Neuron (in vitro differentiated cells): ENCODE measurements at regions not wholly inside any gene's neighbourhood (a gene's known extent, or its start where the extent isn't known, plus 50 kb on each side); places are given as distances from the start of the nearest gene placed in this dataset.
"Not testable (repeated sequence)": the region's sequence is repeated elsewhere in the genome, so short reads cannot be mapped to it uniquely, and the experiment has no call there.

ENCODE experiments used
- H2AFZ ChIP-seq: one replicate; pipeline ENCODE4 v1.6.1; 2013; ENCODE audit warnings: low read depth, mild to moderate bottlenecking, inconsistent platforms, low read length, moderate library complexity
- H3K27me3 ChIP-seq: one replicate; pipeline ENCODE4 v1.6.1; 2013; ENCODE audit warnings: low read length; ENCODE audit not compliant: insufficient read depth
- H3K36me3 ChIP-seq: one replicate; pipeline ENCODE4 v1.6.1; 2013; ENCODE audit warnings: low read length; ENCODE audit not compliant: insufficient read depth
- H3K4me1 ChIP-seq: one replicate; pipeline ENCODE4 v1.6.1; 2013; ENCODE audit warnings: low read length; ENCODE audit not compliant: insufficient read depth
- H3K4me3 ChIP-seq: 2 replicates; pipeline ENCODE4 v1.5.1; 2013; ENCODE audit warnings: mild to moderate bottlenecking, low read length, moderate library complexity
- H3K9me3 ChIP-seq: one replicate; pipeline ENCODE4 v1.6.1; 2013; ENCODE audit warnings: low read length

GRCh38 chr6:82419132-82419581, 55.5 kb downstream of the TPBG start:
- no peak overlapping the region for H3K4me3 ChIP-seq
- H3K27me3 ChIP-seq: no peaks in the 10 kb centered on the region
- H3K9me3 ChIP-seq: no peaks in the 10 kb centered on the region
- no peak overlapping the region for H2AFZ ChIP-seq
- no peaks in the 10 kb centered on the region for H3K36me3 ChIP-seq
- no peaks in the 10 kb centered on the region for H3K4me1 ChIP-seq

DNA sequence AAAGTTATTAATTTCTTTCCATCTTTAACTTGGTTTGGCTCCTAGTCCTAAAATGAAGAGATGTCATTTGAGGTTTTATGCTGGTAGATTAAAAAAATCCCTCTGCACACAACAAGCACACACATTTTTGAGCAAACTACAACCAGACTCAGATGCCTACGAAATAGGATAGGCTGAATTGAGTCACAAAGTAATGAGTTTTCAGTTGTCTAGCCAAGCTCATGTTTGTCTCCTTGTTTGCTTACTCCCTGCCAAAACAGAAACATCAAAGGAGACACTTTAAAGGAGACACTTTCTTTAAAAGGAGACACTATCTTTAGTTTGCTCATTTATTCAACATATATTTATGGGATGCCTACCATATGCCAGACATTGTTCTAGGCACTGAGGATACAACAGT, 56.2 kb downstream of the TPBG start:
- H2AFZ ChIP-seq: no peak overlapping the region

DNA sequence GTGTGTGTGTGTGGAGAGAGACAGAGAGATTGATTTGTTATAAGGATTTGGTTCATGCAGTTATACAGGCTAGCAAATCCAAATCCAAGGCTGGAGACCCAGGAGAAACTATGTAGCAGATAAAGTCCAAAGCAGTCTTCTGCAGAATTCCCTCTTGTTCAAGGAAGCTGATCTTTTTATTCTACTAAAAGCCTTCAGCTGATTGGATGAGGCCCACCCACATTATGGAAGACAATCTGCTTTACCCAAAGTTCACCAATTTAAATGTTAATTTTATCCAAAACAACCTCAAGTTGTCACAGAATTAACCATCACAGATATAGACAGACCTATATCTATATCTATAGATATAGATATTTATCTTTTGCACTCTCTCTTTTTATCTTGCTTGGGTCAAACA, 67.0 kb downstream of the TPBG start:
- Histone ChIP-seq H3K4me3 (no peak overlapping the region), H3K4me1 (no peaks in the 10 kb centered on the region), H3K27me3 (no peaks in the 10 kb centered on the region), H3K9me3 (no peaks in the 10 kb centered on the region), H2AFZ (no peak overlapping the region), H3K36me3 (no peaks in the 10 kb centered on the region)

More for the DNA sequence above, 56.2 kb downstream of the TPBG start:
- Histone ChIP-seq H3K36me3 (no peaks in the 10 kb centered on the region), H3K9me3 (no peaks in the 10 kb centered on the region), H3K4me1 (peaks cover under 1% of the 10 kb centered on the region), H3K27me3 (no peaks in the 10 kb centered on the region), H3K4me3 (no peak overlapping the region)

DNA sequence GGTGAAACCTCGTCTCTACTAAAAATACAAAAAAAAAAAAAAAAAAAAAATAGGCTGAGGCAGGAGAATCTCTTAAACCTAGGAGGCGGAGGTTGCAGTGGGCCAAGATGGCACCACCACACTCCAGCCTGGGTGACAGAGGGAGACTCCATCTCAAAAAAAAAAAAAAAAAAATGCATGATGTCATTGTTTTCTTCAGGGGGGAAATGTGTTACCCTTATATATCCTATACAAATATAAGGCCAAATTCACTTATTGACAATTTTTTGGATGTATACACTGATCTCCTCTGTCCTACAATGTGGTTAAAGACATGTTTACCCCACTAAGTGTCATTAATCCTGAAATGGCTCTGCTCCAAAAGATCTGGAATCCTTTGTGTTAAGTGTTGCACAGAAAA, 73.1 kb downstream of the TPBG start:
- no peak overlapping the region for H3K4me3 ChIP-seq
- no peaks in the 10 kb centered on the region for H3K36me3 ChIP-seq
- no peaks in the 10 kb centered on the region for H3K9me3 ChIP-seq
- no peaks in the 10 kb centered on the region for H3K27me3 ChIP-seq
- H2AFZ ChIP-seq: no peak overlapping the region
- no peaks in the 10 kb centered on the region for H3K4me1 ChIP-seq

DNA sequence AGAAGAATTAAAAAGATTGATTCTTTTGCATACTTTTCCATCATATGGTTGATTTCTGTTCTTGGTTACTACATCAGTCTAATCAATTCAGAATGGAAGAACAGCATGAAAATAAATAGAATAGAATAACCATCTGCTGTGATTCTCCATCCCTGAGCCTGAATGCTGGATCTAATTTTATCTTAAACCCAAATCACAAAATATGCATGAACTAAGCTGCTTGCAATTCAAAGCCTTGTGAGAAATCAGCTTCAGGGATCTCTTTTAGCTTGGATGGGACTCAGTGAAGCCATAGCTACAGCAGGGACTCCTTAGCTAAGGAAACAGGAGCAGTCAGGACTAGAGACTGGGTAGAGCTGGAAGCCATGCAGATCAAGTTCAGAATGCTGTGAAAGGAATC, 74.1 kb downstream of the TPBG start:
- H2AFZ ChIP-seq: no peak overlapping the region
- no peaks in the 10 kb centered on the region for H3K4me1 ChIP-seq

DNA sequence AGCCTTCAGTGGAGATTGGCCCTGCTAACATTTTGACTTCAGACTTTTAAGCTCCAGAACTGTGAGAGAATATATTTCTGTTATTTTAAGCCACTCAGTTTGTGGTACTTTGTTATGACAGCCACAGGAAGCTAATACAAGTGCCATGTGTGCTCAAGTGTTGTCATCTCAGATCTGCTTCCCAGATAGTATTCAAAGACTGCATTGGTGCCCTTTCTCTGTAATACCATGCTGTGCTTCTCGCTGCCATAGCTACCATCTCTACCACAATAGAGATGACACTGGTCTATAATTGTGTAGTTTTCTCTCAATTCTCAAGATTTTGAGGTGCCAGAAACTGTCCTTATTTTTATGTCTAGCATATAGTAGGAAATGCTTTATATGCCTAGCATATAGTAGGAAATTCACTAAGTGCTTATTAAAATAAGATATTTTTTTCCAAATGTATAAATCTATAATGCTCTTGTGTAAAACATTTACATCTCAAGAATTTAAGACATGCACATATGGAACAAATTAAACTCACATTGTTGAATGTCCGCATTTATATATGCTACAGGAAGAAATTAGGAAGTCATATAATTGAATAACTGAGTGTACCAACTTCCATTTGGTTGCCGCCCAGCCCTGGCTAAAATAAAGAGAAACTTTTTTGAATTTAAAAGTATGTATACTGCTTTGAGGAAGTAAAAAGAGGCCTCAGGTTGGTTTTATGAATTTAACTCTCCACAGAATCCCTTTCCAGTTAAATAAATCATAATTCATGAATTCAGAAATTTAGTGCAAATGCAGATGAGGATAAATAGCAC, 77.6 kb downstream of the TPBG start:
- no peak overlapping the region for H3K4me3 ChIP-seq
- no peaks in the 10 kb centered on the region for H3K27me3 ChIP-seq
- no peaks in the 10 kb centered on the region for H3K9me3 ChIP-seq
- H2AFZ ChIP-seq: no peak overlapping the region
- H3K36me3 ChIP-seq: no peaks in the 10 kb centered on the region
- H3K4me1 ChIP-seq: no peaks in the 10 kb centered on the region

More for the DNA sequence above, 74.1 kb downstream of the TPBG start:
- H3K9me3 ChIP-seq: no peaks in the 10 kb centered on the region
- no peak overlapping the region for H3K4me3 ChIP-seq
- H3K36me3 ChIP-seq: no peaks in the 10 kb centered on the region
- H3K27me3 ChIP-seq: no peaks in the 10 kb centered on the region

- Histone ChIP-seq H3K4me3 (no peak overlapping the region), H3K9me3 (no peaks in the 10 kb centered on the region), H2AFZ (no peak overlapping the region)
Measured at GRCh38 chr6:82442061-82442719, 78.6 kb downstream of the TPBG start.

GRCh38 chr6:82458147-82458546, 94.5 kb downstream of the TPBG start:
- H3K9me3 ChIP-seq: no peaks in the 10 kb centered on the region
- no peaks in the 10 kb centered on the region for H3K36me3 ChIP-seq
- H3K4me1 ChIP-seq: no peaks in the 10 kb centered on the region
- no peaks in the 10 kb centered on the region for H3K27me3 ChIP-seq
- H3K4me3 ChIP-seq: no peak overlapping the region
- no peak overlapping the region for H2AFZ ChIP-seq

More at GRCh38 chr6:82442061-82442719, 78.6 kb downstream of the TPBG start:
- Histone ChIP-seq H3K4me1 (no peaks in the 10 kb centered on the region), H3K36me3 (no peaks in the 10 kb centered on the region), H3K27me3 (no peaks in the 10 kb centered on the region)

DNA sequence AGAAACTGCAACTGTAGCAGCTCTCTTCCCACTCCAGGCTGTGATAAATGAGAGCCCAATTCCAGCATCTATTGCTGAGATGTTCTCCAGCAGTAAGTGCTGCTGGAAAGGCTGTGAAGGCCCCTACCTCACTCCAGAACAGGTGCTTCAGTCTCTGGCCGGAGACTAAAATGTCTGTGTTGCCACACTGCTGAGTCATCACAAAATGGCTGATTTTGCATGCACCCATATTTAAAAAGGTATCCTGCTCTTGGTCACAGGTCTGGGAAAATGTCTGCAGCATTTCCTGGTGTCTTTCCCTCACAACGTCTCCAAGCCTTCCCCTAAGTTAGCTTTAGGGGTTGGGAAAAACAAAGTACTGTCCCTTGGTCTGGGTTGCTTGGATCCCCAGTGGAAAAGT, 95.1 kb downstream of the TPBG start:
- no peaks in the 10 kb centered on the region for H3K9me3 ChIP-seq
- H3K4me3 ChIP-seq: no peak overlapping the region
- no peak overlapping the region for H2AFZ ChIP-seq
- no peaks in the 10 kb centered on the region for H3K27me3 ChIP-seq
- H3K36me3 ChIP-seq: no peaks in the 10 kb centered on the region
- no peaks in the 10 kb centered on the region for H3K4me1 ChIP-seq

DNA sequence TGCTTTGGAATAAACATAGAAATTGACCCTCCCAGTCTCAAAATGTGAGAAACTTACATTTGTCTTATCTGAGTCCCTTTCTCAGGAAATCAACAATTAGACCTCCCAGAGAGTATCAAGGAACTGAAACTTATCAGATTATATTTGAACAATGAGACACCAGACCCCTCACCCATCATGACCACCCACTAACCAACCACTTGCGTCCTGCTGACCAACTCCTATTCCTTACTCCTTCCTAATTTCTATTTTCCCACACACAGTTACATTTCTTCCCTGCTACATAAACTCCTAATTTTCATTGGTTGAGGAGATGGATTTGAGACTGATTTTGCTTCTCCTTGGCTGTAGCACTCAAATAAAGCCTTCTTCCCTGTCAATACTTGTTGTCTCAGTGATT, 97.9 kb downstream of the TPBG start:
- Histone ChIP-seq H2AFZ (no peak overlapping the region), H3K27me3 (no peaks in the 10 kb centered on the region), H3K9me3 (no peaks in the 10 kb centered on the region), H3K36me3 (no peaks in the 10 kb centered on the region), H3K4me1 (no peaks in the 10 kb centered on the region), H3K4me3 (no peak overlapping the region)

- Histone ChIP-seq H3K4me1 (no peaks in the 10 kb centered on the region), H3K27me3 (no peaks in the 10 kb centered on the region), H2AFZ (no peak overlapping the region), H3K4me3 (no peak overlapping the region), H3K36me3 (no peaks in the 10 kb centered on the region), H3K9me3 (no peaks in the 10 kb centered on the region)
Measured at GRCh38 chr6:82467338-82467737, 103.7 kb downstream of the TPBG start.

DNA sequence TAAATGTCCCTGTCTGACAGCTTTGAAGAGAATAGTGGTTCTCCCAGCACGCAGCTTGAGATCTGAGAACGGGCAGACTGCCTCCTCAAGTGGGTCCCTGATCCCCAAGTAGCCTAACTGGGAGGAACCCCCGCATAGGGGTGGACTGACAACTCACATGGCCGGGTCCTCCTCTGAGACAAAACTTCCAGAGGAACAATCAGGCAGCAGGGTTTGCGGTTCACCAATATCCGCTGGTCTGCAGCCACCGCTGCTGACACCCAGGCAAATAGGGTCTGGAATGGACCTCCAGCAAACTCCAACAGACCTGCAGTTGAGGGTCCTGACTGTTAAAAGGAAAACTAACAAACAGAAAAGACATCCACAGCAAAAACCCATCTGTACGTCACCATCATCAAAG, 106.5 kb downstream of the TPBG start:
- H2AFZ ChIP-seq, H3K27me3 ChIP-seq, H3K4me1 ChIP-seq, H3K4me3 ChIP-seq, H3K36me3 ChIP-seq, H3K9me3 ChIP-seq: not testable (repeated sequence)

DNA sequence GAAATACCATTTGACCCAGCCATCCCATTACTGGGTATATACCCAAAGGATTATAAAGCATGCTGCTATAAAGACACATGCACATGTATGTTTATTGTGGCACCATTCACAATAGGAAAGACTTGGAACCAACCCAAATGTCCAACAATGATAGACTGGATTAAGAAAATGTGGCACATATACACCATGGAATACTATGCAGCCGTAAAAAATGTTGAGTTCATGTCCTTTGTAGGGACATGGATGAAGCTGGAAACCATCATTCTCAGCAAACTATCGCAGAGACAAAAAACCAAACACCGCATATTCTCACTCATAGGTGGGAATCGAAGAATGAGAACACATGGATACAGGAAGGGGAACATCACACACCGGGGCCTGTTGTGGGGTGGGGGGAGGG, 111.5 kb downstream of the TPBG start:
- not testable (repeated sequence) for H2AFZ ChIP-seq, H3K36me3 ChIP-seq, H3K9me3 ChIP-seq, H3K4me3 ChIP-seq, H3K4me1 ChIP-seq, H3K27me3 ChIP-seq
